ENCODE measurements at regions not wholly inside any gene's neighbourhood (a gene's known extent, or its start where the extent isn't known, plus 50 kb on each side); places are given as distances from the start of the nearest gene placed in this dataset.
A peak's percentile ranks its signal among the peaks of the same experiment; 100 is the strongest.

DNA sequence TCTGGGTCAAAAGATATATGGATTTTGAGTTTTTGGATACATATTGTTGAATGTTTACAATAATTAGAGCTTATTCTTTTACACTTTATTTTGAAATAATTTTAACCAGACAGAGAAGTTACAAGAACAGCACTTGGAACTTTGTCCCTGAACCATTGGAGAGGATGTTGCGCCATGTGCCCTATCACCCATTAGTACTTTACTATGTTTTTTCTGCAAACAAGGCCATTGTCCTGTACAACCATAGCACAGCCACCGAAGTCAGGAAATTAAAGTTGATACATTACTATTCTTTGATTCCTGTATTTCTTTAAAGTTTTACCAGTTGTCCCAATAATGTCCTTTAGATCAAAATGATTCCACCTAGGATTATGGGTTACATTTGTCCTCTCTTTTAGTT, 188.8 kb downstream of the ACKR3 start (continued):
- TF ChIP-seq, protein P1, sequence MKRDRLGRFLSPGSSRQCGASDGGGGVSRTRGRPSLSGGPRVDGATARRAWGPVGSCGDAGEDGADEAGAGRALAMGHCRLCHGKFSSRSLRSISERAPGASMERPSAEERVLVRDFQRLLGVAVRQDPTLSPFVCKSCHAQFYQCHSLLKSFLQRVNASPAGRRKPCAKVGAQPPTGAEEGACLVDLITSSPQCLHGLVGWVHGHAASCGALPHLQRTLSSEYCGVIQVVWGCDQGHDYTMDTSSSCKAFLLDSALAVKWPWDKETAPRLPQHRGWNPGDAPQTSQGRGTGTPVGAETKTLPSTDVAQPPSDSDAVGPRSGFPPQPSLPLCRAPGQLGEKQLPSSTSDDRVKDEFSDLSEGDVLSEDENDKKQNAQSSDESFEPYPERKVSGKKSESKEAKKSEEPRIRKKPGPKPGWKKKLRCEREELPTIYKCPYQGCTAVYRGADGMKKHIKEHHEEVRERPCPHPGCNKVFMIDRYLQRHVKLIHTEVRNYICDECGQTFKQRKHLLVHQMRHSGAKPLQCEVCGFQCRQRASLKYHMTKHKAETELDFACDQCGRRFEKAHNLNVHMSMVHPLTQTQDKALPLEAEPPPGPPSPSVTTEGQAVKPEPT (CRISPR knock-in tag; IDR thresholded peaks at IDR 0.05; ENCODE audit: low read depth): no peak
- TF ChIP-seq ZNF292 (CRISPR knock-in tag; IDR thresholded peaks at IDR 0.05; ENCODE audit: borderline replicate concordance, low read depth) (no peak), NR3C1 (CRISPR knock-in tag; IDR thresholded peaks at IDR 0.05) (no peak), CBX2 (IDR thresholded peaks at IDR 0.05; ENCODE audit: low read depth, low read length) (no peak), CBX2 (CRISPR knock-in tag; IDR thresholded peaks at IDR 0.05; ENCODE audit: low read depth) (no peak), ZNF644 (CRISPR knock-in tag; IDR thresholded peaks at IDR 0.05; ENCODE audit: low read depth) (peak; percentile 81), PAX8 (CRISPR knock-in tag; IDR thresholded peaks at IDR 0.05; ENCODE audit: borderline replicate concordance) (no peak), ZNF263 (CRISPR knock-in tag; IDR thresholded peaks at IDR 0.05) (no peak), SPEN (CRISPR knock-in tag; IDR thresholded peaks at IDR 0.05; ENCODE audit: low read depth) (no peak), KLF12 (CRISPR knock-in tag; IDR thresholded peaks at IDR 0.05; ENCODE audit: borderline replicate concordance) (no peak), SNRNP70 (IDR thresholded peaks at IDR 0.05; ENCODE audit: low read depth, low read length) (no peak)
- TF ChIP-seq, protein P2, sequence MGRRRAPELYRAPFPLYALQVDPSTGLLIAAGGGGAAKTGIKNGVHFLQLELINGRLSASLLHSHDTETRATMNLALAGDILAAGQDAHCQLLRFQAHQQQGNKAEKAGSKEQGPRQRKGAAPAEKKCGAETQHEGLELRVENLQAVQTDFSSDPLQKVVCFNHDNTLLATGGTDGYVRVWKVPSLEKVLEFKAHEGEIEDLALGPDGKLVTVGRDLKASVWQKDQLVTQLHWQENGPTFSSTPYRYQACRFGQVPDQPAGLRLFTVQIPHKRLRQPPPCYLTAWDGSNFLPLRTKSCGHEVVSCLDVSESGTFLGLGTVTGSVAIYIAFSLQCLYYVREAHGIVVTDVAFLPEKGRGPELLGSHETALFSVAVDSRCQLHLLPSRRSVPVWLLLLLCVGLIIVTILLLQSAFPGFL (CRISPR knock-in tag; IDR thresholded peaks at IDR 0.05): no peak
- TF ChIP-seq, protein P3, sequence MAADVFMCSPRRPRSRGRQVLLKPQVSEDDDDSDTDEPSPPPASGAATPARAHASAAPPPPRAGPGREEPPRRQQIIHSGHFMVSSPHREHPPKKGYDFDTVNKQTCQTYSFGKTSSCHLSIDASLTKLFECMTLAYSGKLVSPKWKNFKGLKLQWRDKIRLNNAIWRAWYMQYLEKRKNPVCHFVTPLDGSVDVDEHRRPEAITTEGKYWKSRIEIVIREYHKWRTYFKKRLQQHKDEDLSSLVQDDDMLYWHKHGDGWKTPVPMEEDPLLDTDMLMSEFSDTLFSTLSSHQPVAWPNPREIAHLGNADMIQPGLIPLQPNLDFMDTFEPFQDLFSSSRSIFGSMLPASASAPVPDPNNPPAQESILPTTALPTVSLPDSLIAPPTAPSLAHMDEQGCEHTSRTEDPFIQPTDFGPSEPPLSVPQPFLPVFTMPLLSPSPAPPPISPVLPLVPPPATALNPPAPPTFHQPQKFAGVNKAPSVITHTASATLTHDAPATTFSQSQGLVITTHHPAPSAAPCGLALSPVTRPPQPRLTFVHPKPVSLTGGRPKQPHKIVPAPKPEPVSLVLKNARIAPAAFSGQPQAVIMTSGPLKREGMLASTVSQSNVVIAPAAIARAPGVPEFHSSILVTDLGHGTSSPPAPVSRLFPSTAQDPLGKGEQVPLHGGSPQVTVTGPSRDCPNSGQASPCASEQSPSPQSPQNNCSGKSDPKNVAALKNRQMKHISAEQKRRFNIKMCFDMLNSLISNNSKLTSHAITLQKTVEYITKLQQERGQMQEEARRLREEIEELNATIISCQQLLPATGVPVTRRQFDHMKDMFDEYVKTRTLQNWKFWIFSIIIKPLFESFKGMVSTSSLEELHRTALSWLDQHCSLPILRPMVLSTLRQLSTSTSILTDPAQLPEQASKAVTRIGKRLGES (CRISPR knock-in tag; IDR thresholded peaks at IDR 0.05; ENCODE audit: borderline replicate concordance): no peak
- TF ChIP-seq, protein P4, sequence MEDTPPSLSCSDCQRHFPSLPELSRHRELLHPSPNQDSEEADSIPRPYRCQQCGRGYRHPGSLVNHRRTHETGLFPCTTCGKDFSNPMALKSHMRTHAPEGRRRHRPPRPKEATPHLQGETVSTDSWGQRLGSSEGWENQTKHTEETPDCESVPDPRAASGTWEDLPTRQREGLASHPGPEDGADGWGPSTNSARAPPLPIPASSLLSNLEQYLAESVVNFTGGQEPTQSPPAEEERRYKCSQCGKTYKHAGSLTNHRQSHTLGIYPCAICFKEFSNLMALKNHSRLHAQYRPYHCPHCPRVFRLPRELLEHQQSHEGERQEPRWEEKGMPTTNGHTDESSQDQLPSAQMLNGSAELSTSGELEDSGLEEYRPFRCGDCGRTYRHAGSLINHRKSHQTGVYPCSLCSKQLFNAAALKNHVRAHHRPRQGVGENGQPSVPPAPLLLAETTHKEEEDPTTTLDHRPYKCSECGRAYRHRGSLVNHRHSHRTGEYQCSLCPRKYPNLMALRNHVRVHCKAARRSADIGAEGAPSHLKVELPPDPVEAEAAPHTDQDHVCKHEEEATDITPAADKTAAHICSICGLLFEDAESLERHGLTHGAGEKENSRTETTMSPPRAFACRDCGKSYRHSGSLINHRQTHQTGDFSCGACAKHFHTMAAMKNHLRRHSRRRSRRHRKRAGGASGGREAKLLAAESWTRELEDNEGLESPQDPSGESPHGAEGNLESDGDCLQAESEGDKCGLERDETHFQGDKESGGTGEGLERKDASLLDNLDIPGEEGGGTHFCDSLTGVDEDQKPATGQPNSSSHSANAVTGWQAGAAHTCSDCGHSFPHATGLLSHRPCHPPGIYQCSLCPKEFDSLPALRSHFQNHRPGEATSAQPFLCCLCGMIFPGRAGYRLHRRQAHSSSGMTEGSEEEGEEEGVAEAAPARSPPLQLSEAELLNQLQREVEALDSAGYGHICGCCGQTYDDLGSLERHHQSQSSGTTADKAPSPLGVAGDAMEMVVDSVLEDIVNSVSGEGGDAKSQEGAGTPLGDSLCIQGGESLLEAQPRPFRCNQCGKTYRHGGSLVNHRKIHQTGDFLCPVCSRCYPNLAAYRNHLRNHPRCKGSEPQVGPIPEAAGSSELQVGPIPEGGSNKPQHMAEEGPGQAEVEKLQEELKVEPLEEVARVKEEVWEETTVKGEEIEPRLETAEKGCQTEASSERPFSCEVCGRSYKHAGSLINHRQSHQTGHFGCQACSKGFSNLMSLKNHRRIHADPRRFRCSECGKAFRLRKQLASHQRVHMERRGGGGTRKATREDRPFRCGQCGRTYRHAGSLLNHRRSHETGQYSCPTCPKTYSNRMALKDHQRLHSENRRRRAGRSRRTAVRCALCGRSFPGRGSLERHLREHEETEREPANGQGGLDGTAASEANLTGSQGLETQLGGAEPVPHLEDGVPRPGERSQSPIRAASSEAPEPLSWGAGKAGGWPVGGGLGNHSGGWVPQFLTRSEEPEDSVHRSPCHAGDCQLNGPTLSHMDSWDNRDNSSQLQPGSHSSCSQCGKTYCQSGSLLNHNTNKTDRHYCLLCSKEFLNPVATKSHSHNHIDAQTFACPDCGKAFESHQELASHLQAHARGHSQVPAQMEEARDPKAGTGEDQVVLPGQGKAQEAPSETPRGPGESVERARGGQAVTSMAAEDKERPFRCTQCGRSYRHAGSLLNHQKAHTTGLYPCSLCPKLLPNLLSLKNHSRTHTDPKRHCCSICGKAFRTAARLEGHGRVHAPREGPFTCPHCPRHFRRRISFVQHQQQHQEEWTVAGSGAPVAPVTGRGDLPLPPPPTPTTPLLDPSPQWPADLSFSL (CRISPR knock-in tag; IDR thresholded peaks at IDR 0.05): no peak
- TF ChIP-seq, protein P5, sequence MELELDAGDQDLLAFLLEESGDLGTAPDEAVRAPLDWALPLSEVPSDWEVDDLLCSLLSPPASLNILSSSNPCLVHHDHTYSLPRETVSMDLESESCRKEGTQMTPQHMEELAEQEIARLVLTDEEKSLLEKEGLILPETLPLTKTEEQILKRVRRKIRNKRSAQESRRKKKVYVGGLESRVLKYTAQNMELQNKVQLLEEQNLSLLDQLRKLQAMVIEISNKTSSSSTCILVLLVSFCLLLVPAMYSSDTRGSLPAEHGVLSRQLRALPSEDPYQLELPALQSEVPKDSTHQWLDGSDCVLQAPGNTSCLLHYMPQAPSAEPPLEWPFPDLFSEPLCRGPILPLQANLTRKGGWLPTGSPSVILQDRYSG (CRISPR knock-in tag; IDR thresholded peaks at IDR 0.05): no peak
- TF ChIP-seq, protein P6, sequence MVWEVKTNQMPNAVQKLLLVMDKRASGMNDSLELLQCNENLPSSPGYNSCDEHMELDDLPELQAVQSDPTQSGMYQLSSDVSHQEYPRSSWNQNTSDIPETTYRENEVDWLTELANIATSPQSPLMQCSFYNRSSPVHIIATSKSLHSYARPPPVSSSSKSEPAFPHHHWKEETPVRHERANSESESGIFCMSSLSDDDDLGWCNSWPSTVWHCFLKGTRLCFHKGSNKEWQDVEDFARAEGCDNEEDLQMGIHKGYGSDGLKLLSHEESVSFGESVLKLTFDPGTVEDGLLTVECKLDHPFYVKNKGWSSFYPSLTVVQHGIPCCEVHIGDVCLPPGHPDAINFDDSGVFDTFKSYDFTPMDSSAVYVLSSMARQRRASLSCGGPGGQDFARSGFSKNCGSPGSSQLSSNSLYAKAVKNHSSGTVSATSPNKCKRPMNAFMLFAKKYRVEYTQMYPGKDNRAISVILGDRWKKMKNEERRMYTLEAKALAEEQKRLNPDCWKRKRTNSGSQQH (CRISPR knock-in tag; IDR thresholded peaks at IDR 0.05; ENCODE audit: low read depth): no peak

Data from HepG2 (cell line).